ENCODE measurements at regions not wholly inside any gene's neighbourhood (a gene's known extent, or its start where the extent isn't known, plus 50 kb on each side); places are given as distances from the start of the nearest gene placed in this dataset.

- ChIA-PET POLR2A (no interaction called here), CTCF (interaction anchor here (1.0 kb wide), 2 partner anchors 10 to 18 kb away, joined by 3 read pairs; no protein-coding TSS in a partner anchor)
- TF ChIP-seq CTCF (IDR thresholded peaks at IDR 0.05; ENCODE audit: control extremely low read depth, extremely low read depth, low read depth, missing control alignments) = no peak
- no peak for DNase-seq (ENCODE audit: extremely low spot score)
These were observed 199.7 kb downstream of the SMAD2 start for GRCh38 chr18:47730795-47731194.

- TF ChIP-seq CTCF (IDR thresholded peaks at IDR 0.05; ENCODE audit: control extremely low read depth, extremely low read depth, low read depth, missing control alignments) = no peak
- no peak for DNase-seq (ENCODE audit: extremely low spot score)
- POLR2A ChIA-PET = no interaction called here
- CTCF ChIA-PET = interaction anchor here (2.0 kb wide), 1 partner anchor 19 kb away, joined by 6 read pairs; no protein-coding TSS in a partner anchor
These were observed 201.1 kb downstream of the SMAD2 start for GRCh38 chr18:47729356-47729755.

GRCh38 chr18:47728921-47729320 lies 201.5 kb downstream of the SMAD2 start:
- no peak for DNase-seq (ENCODE audit: extremely low spot score)
- POLR2A ChIA-PET = no interaction called here
- CTCF ChIA-PET = interaction anchor here (2.0 kb wide), 1 partner anchor 20 kb away, joined by 6 read pairs; no protein-coding TSS in a partner anchor
- TF ChIP-seq CTCF (IDR thresholded peaks at IDR 0.05; ENCODE audit: control extremely low read depth, extremely low read depth, low read depth, missing control alignments) = no peak

- ChIA-PET CTCF (no interaction called here), POLR2A (no interaction called here)
- DNase-seq (ENCODE audit: extremely low spot score) = no peak
- TF ChIP-seq CTCF (IDR thresholded peaks at IDR 0.05; ENCODE audit: control extremely low read depth, extremely low read depth, low read depth, missing control alignments) = no peak
These were observed 203.1 kb downstream of the SMAD2 start for GRCh38 chr18:47727409-47727808.

GRCh38 chr18:47726550-47726949 lies 203.9 kb downstream of the SMAD2 start:
- ChIA-PET CTCF (no interaction called here), POLR2A (no interaction called here)
- DNase-seq (ENCODE audit: extremely low spot score) = no peak
- no peak for TF ChIP-seq CTCF (IDR thresholded peaks at IDR 0.05; ENCODE audit: control extremely low read depth, extremely low read depth, low read depth, missing control alignments)

GRCh38 chr18:47725656-47726055 lies 204.8 kb downstream of the SMAD2 start:
- ChIA-PET POLR2A (no interaction called here), CTCF (interaction anchor here (1.6 to 1.7 kb wide), 2 partner anchors 12 to 23 kb away, joined by 4 to 5 read pairs; no protein-coding TSS in a partner anchor)
- TF ChIP-seq CTCF (IDR thresholded peaks at IDR 0.05; ENCODE audit: control extremely low read depth, extremely low read depth, low read depth, missing control alignments) = no peak
- no peak for DNase-seq (ENCODE audit: extremely low spot score)
